Lower leg skin (tissue), 4 donors: ENCODE measurements at regions not wholly inside any gene's neighbourhood (a gene's known extent, or its start where the extent isn't known, plus 50 kb on each side); places are given as distances from the start of the nearest gene placed in this dataset.

Source experiments
- DNase-seq, 2 donors: peaks; one replicate each; pipeline ENCODE4 v3.0.0-alpha.2; 2019; ENCODE audit warnings: low spot score in 2 of 2
- H3K4me3 ChIP-seq: fragments of 200-600 bp; sonication (generic); 2 replicates; pipeline ENCODE4 v1.5.1; 2017; ENCODE audit warnings: mild to moderate bottlenecking, low read depth; ENCODE audit not compliant: poor library complexity, severe bottlenecking
- POLR2A ChIP-seq, 2 donors: fragments of 450-650 bp; IDR thresholded peaks; one replicate each; pipeline ENCODE4 v1.6.1; 2016 to 2017; ENCODE audit warnings: antibody characterized with exemption in 2 of 2, mild to moderate bottlenecking in 1 of 2, moderate library complexity in 1 of 2
- WGBS, 2 donors: methylation state at CpG; one replicate each; pipeline ENCODE4 v1.1.5; 2018; 5-methylcytosine and 5-hydroxymethylcytosine counted together
- intact Hi-C: fragments of 100-400 bp; cut with DNase I; formaldehyde crosslinking; loops from one replicate; pipeline ENCODE4 v1.15.0; 2023; ENCODE audit warnings: low total_unique reads
- TF ChIP-seq, protein P1 (sequence below), 3 donors: fragments of 450-650 bp; IDR thresholded peaks; one replicate each; pipeline ENCODE4 v1.5.1; 2016; ENCODE audit warnings: antibody characterized with exemption in 3 of 3, mild to moderate bottlenecking in 3 of 3, moderate library complexity in 2 of 3

GRCh38 chr5:171585981-171586380, 166.5 kb downstream of the FGF18 start:
- no peak for DNase-seq
- 70 to 77% methylated on average over 9 of the region's 9 CpGs for WGBS, 2 donors
- H3K4me3 ChIP-seq, result no peak overlapping the region
- TF ChIP-seq, protein P1, sequence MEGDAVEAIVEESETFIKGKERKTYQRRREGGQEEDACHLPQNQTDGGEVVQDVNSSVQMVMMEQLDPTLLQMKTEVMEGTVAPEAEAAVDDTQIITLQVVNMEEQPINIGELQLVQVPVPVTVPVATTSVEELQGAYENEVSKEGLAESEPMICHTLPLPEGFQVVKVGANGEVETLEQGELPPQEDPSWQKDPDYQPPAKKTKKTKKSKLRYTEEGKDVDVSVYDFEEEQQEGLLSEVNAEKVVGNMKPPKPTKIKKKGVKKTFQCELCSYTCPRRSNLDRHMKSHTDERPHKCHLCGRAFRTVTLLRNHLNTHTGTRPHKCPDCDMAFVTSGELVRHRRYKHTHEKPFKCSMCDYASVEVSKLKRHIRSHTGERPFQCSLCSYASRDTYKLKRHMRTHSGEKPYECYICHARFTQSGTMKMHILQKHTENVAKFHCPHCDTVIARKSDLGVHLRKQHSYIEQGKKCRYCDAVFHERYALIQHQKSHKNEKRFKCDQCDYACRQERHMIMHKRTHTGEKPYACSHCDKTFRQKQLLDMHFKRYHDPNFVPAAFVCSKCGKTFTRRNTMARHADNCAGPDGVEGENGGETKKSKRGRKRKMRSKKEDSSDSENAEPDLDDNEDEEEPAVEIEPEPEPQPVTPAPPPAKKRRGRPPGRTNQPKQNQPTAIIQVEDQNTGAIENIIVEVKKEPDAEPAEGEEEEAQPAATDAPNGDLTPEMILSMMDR (IDR thresholded peaks at IDR 0.05), result no peak
- no peak for TF ChIP-seq POLR2A (IDR thresholded peaks at IDR 0.05)
- intact Hi-C loops, result no loop called here

DNA sequence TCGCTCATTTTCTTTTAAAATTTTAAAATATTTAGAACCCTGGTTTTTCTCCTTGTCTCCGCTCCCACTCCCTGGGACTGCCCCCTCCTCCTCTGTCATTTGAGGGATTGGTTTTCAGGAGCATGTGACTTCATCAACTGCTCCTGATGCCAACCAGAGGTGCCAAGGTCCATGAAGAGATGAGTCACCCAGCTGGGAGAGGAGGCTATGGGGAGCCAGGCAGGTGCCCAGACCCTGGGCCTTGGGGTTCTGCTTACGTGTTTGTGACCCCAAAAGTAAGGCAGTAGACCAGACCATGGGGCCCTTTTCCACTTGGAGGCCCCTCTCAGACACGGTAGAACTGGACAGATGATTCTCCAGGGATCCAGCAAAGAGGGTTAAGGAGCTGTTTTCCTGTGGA, 167.0 kb downstream of the FGF18 start:
- intact Hi-C loops, result no loop called here
- 55 to 59% methylated on average over 3 to 4 of the region's 4 CpGs for WGBS, 2 donors
- no peak overlapping the region for H3K4me3 ChIP-seq
- DNase-seq, result no peak
- TF ChIP-seq, protein P1 (IDR thresholded peaks at IDR 0.05), result no peak
- no peak for TF ChIP-seq POLR2A (IDR thresholded peaks at IDR 0.05)

DNA sequence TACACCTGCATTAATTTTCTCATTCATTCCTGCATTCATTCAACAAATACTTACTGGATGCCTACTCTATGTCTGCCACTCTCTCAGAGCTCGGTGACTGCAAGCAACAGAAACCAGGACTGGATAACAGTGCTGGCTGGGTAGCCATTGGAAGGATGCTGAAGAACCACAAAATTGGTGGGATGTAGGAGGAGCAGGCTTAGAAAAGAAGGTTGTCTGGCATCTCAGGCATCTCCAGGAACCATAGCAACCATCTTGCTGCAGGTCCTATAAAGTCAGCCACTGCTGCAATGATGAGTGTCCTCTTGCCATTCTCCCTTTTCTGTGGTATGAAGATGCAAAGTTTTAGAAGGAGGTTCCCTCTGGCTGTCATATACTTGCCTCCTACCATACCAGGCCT, 168.6 kb downstream of the FGF18 start:
- DNase-seq, result no peak
- 91 to 100% methylated on average over 1 of the region's 1 CpG for WGBS, 2 donors
- TF ChIP-seq, protein P1 (IDR thresholded peaks at IDR 0.05), result no peak
- no peak for TF ChIP-seq POLR2A (IDR thresholded peaks at IDR 0.05)
- intact Hi-C loops, result no loop called here
- no peak overlapping the region for H3K4me3 ChIP-seq

DNA sequence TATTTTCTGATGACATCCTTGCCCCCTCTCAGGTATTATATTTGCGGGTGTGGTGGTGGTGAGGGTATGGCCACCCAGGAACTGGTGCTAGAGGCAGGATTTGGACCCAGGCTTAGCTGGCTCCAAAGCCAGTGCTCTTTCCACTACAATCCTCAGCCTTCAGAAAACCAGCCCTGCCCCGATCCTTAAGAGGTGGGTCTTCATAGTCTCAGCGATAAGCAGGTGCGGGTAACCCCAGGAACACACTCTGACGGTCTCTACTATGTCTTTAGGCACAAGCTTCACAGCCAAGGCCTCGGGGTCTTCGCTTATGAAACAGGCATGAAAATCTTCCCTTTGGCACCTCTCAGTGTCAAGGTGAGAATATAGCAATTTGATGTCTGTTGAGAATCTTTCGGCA, 169.3 kb downstream of the FGF18 start:
- TF ChIP-seq POLR2A (IDR thresholded peaks at IDR 0.05), result no peak
- intact Hi-C loops, result no loop called here
- WGBS, 2 donors, result 90 to 93% methylated on average over 8 of the region's 8 CpGs
- H3K4me3 ChIP-seq, result no peak overlapping the region
- DNase-seq, result no peak

GRCh38 chr5:171589461-171589860, 170.0 kb downstream of the FGF18 start:
- 84 to 89% methylated on average over 11 of the region's 11 CpGs for WGBS, 2 donors
- no peak overlapping the region for H3K4me3 ChIP-seq
- intact Hi-C loops, result no loop called here
- no peak for DNase-seq
- TF ChIP-seq POLR2A (IDR thresholded peaks at IDR 0.05), result no peak
- TF ChIP-seq, protein P1 (IDR thresholded peaks at IDR 0.05), result no peak

DNA sequence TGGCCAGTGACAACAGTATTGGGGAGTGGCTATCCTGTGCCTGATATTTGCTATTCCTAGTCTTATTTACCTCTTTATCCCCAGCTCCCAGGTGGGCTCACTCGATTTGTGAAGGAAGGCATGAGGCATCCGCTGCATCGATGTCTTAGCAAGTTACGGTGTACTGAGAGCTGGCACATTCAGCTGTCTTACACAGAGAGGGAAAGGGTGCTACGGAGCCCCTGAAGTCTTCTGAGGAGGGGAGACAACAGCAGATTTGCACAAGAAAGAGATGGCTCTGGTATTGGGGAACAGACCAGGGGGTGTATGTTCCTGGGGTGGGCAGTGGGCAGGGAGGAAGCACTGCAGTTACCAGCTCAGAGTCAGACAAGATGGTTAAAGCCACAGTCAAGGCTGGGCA, 172.6 kb downstream of the FGF18 start:
- intact Hi-C loops, result loop anchor here (2.0 kb wide), 1 partner anchor 29 kb away; no protein-coding TSS in a partner anchor
- no peak overlapping the region for H3K4me3 ChIP-seq
- DNase-seq, result no peak
- 87 to 91% methylated on average over 5 of the region's 5 CpGs for WGBS, 2 donors
- no peak for TF ChIP-seq POLR2A (IDR thresholded peaks at IDR 0.05)
- TF ChIP-seq, protein P1 (IDR thresholded peaks at IDR 0.05), result no peak
